ENCODE measurements at regions not wholly inside any gene's neighbourhood (a gene's known extent, or its start where the extent isn't known, plus 50 kb on each side); places are given as distances from the start of the nearest gene placed in this dataset.
"Not testable (repeated sequence)": the region's sequence is repeated elsewhere in the genome, so short reads cannot be mapped to it uniquely, and the experiment has no call there.

GRCh38 chr16:88165683-88166082 lies 214.4 kb downstream of the BANP start:
- not testable (repeated sequence) for DNase-seq

- DNase-seq = not testable (repeated sequence)
Measured at GRCh38 chr16:88166209-88166773, 215.1 kb downstream of the BANP start.

DNA sequence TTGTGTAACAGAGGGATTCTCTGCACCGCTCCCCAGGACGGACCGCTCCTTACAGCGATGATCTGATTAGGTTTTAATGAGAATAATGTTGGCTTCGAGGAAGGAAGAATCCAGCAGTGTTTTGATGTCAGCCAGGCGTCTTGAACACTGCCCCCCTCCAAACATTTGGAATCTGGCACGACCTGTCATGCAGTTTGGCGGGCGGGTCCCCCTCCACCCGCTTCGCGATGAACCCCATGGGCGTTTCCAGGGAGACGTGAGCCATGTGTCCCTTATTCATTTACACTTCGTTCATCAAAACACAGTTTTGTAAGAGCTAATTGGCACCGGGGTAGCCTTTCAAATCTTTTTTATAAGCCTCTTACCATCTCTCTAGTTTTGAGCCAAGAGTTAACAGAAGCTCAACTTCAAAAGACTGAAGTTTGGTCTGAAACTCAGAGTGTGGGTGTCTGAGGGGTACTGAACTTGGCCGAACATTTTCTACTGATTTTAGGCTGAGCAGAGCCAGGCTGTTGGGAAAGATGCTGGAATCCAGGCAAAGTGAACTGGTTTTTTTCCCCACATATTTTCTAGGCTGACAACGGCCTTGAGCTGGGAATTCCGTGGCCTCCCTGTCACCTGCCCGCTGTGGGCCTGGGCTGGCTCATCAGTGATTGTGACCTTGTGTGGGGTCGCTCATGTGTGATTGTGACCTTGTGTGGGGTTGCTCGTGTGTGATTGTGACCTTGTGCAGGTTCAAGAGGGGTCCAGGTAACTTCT lies 214.8 kb upstream of the ZNF469 start:
- DNase-seq = not testable (repeated sequence)

DNA sequence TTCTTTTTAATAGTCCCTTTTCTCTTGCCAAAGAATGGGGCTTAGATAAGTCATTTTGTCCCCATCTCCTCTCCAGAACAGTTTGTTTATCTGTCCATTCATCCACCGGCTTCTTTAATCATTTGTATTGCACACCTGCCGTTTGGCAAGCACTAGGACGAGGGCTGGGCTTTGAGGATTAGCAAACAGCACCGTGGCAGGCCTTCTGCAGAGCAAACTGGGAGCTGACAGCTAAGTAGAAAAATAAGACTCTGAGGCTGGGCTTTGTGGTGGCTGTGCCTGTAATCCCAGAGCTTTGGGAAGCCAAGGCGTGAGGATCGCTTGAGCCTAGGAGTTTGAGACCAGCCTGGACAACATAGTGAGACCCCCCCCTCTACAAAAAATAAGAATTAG lies 214.2 kb upstream of the ZNF469 start:
- not testable (repeated sequence) for DNase-seq

GRCh38 chr16:88169136-88169830 lies 213.5 kb upstream of the ZNF469 start:
- DNase-seq = not testable (repeated sequence)

DNA sequence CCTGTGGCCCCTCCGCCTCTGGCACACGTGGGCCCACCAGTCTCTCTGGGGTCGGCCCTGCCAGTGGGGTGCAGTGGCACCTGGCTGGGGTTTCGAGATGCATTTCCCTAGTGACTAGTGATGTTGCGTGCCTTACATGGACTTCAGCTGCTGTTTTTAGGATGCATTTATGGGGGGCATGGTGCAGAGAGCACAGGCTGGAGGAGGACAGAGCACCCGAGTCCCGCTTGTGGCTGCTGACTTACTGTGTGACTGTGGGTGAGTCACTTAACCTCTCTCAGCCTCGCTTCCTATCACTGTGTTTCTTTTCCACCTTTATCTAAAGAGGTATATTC lies 213.0 kb upstream of the ZNF469 start:
- not testable (repeated sequence) for DNase-seq

- no peak for DNase-seq
Measured at GRCh38 chr16:88170528-88170991, 212.2 kb upstream of the ZNF469 start.

- DNase-seq = not testable (repeated sequence)
Measured at GRCh38 chr16:88171126-88171525, 211.6 kb upstream of the ZNF469 start.

GRCh38 chr16:88176184-88176583 lies 206.6 kb upstream of the ZNF469 start:
- DNase-seq = not testable (repeated sequence)

- DNase-seq = not testable (repeated sequence)
Measured at GRCh38 chr16:88176591-88177180, 206.1 kb upstream of the ZNF469 start.

GRCh38 chr16:88178251-88178650 lies 204.5 kb upstream of the ZNF469 start:
- DNase-seq = not testable (repeated sequence)

DNA sequence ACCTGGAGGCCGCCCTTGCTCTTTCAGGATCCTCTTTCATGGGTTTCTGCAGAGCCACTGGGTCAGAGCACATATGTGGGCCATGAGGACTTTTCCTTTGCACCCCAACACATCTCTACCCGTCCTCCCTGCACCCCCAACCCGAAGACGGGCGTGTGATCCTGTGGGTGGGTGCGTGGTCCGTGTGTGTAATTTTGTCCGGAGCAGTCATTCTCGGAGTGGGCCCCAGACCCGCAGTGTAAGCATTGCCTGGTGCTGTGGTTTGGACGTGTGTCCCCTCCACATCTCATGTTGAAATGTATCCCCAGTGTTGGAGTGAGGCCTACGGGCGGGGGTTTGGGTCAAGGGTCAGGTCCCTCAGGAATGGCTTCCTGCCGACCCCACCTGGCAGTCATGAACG lies 203.9 kb upstream of the ZNF469 start:
- DNase-seq = not testable (repeated sequence)

- DNase-seq = not testable (repeated sequence)
Measured at GRCh38 chr16:88182967-88183881, 199.5 kb upstream of the ZNF469 start.

DNA sequence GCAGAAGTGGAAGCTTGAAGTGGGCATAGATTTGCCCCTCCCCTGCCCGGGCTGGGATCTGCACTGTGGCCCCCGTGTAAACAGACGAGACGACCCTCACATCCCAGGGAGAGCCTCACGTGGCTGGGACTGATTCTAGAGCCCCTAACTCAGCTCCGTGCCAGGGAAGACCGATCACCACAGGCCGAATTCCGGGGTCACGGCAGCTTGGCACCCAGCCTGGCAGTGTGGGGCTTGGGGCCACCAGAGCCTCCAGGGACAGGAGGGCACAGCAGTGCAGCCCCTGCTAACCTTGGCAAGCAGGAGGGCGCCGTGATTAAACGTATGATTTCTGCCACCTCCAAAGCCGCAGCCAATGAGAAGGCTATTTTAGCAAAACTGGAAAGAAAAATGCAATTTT lies 198.7 kb upstream of the ZNF469 start:
- not testable (repeated sequence) for DNase-seq

- DNase-seq = not testable (repeated sequence)
Measured at GRCh38 chr16:88184566-88185355, 198.0 kb upstream of the ZNF469 start.

DNA sequence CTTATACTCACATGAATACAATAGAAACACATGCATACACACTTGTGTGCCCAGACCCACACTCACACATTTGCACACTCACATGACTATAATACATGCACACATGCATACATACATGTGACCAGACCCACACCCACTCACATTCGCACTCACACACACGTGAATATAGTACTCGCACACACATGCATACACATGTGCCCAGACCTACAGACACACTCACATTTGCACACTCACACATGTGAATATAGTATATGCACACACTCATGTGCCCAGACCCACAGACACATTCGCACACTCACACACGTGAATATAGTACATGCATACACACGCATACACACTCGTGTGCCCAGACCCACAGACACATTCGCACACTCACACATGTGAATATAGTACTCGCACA lies 197.4 kb upstream of the ZNF469 start:
- DNase-seq = not testable (repeated sequence)

GRCh38 chr16:88185976-88186888 lies 196.5 kb upstream of the ZNF469 start:
- not testable (repeated sequence) for DNase-seq

DNA sequence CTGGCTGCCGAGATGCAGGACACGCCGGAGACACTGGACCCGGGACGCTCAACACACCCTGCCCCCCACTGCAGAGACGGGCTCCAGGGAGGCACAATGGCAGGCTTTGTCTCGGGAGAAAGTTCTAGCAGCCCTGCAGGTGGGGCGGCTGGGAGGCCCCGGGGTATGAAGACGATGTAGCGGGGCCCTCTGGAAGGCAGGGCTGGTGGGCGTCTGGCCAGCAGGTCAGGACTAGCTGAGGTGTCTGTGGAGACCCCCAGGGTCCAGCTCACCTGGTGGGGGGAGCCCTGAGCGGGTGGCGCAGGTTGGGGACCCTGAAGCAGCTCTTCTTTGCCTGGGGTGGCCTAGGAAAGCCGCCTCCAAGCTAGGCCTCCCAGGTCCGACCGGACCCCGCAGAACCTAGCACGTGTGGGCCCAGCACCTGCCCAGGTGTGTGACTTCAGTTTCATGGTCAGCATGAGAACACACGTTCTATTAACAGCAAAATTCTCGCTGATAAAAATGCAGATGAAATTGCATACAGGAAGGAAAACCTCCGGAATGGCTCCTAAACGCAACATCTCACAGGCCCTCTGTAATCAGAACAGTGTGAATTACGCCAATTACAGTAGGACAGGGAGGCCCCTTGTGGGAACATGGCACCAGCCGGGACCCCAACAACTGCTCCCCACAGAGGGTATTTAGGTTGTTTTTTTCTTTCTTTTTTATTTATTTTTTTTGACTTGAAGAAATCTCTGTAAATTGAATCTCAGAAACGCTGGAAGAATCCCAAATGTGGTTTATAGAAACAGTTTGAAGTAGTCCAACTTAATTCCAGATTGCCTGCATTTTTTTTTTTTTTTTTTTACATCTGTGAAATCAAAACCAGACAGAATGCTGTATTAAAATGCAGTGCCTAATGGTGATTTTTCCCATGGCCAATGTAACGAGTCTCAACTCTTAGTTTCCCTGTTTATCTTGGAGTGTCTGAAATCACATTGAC lies 195.6 kb upstream of the ZNF469 start:
- DNase-seq = not testable (repeated sequence)

Measured in activated naive CD4-positive, alpha-beta T cell treated with Interleukin-2 at 50 U/mL for 16 hours (primary cell).